Loucy (cell line): ENCODE measurements at regions not wholly inside any gene's neighbourhood (a gene's known extent, or its start where the extent isn't known, plus 50 kb on each side); places are given as distances from the start of the nearest gene placed in this dataset.

Experiments
- H2AFZ ChIP-seq: fragments of 200-600 bp; sonication (generic); 2 replicates; pipeline ENCODE4 v1.6.0; 2016; ENCODE audit warnings: antibody characterized with exemption, mild to moderate bottlenecking, low read length, moderate library complexity
- H3F3A ChIP-seq: fragments of 200-600 bp; 2 replicates; pipeline ENCODE4 v1.6.0; 2016; ENCODE audit warnings: antibody characterized with exemption, low read depth, mild to moderate bottlenecking
- H3K27me3 ChIP-seq: fragments of 200-600 bp; sonication (generic); 2 replicates; pipeline ENCODE4 v1.6.1; 2014; ENCODE audit warnings: low read length, mild to moderate bottlenecking; ENCODE audit not compliant: insufficient read depth, poor library complexity, severe bottlenecking
- H3K36me3 ChIP-seq: fragments of 200-600 bp; sonication (generic); 2 replicates; pipeline ENCODE4 v1.6.1; 2016; ENCODE audit warnings: low read length; ENCODE audit not compliant: insufficient read depth
- H3K4me1 ChIP-seq: fragments of 200-600 bp; sonication (generic); 2 replicates; pipeline ENCODE4 v1.5.1; 2014; ENCODE audit warnings: low read length, mild to moderate bottlenecking; ENCODE audit not compliant: insufficient read depth, poor library complexity, severe bottlenecking
- H3K4me2 ChIP-seq: fragments of 200-600 bp; sonication (generic); 2 replicates; pipeline ENCODE4 v1.6.0; 2014; ENCODE audit warnings: antibody characterized with exemption, low read length, low read depth, mild to moderate bottlenecking; ENCODE audit not compliant: poor library complexity, severe bottlenecking
- H3K4me3 ChIP-seq: fragments of 200-600 bp; sonication (generic); 2 replicates; pipeline ENCODE4 v1.5.1; 2014; ENCODE audit warnings: low read length, mild to moderate bottlenecking, mixed read lengths; ENCODE audit not compliant: poor library complexity, severe bottlenecking
- H3K79me2 ChIP-seq: fragments of 200-600 bp; sonication (generic); 2 replicates; pipeline ENCODE4 v1.6.1; 2014; ENCODE audit warnings: low read length; ENCODE audit not compliant: insufficient read depth
- H3K9ac ChIP-seq: fragments of 200-600 bp; sonication (generic); 2 replicates; pipeline ENCODE4 v1.6.0; 2014; ENCODE audit warnings: mild to moderate bottlenecking, low read depth, low read length, moderate library complexity; ENCODE audit not compliant: poor library complexity, severe bottlenecking
- H3K9me2 ChIP-seq: fragments of 200-600 bp; sonication (generic); replicated peaks from 2 replicates; pipeline ENCODE4 v1.6.1; 2016; ENCODE audit warnings: low read depth, low read length, mixed read lengths
- H3K9me3 ChIP-seq: fragments of 200-600 bp; sonication (generic); 2 replicates; pipeline ENCODE4 v1.6.1; 2014; ENCODE audit warnings: mild to moderate bottlenecking, antibody characterized with exemption, low read length, low read depth; ENCODE audit not compliant: insufficient read depth
- H4K20me1 ChIP-seq: fragments of 200-600 bp; sonication (generic); 2 replicates; pipeline ENCODE4 v1.6.0; 2014; ENCODE audit warnings: antibody characterized with exemption, low read length, mild to moderate bottlenecking; ENCODE audit not compliant: insufficient read depth, poor library complexity, severe bottlenecking
- EZH2phosphoT487 ChIP-seq: fragments of 200-600 bp; IDR thresholded peaks from 2 replicates; pipeline ENCODE4 v1.6.1; 2018; ENCODE audit warnings: antibody characterized with exemption, mild to moderate bottlenecking, moderate library complexity, borderline replicate concordance
- TF ChIP-seq, protein P1 (sequence below): fragments of 200-600 bp; sonication (generic); conservative IDR thresholded peaks from 2 replicates; pipeline ENCODE4 v1.5.1; 2014; ENCODE audit warnings: mild to moderate bottlenecking, antibody characterized with exemption, low read length

DNA sequence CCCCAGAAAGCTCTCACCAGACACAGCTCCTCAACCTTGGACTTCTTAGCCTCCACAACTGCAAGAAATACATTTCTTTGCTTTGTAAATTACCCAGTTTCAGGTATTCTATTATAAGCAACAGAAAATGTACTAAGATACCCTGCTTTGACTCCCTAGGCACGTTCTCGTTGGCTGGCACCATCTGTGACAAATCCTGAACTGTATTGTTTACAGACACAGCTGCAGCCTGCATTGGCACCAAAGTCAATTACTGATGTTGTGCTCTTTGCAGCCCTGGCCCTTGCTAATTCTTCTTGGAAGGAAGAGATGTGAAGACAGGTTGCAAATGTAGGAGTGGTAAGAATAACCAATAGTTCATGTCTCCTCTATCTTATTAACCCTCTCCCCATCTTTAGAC is 72.7 kb upstream of the FAM136A start:
- no peaks in the 10 kb centered on the region for H3K9me2 ChIP-seq
- H3K4me1 ChIP-seq = no peaks in the 10 kb centered on the region
- no peaks in the 10 kb centered on the region for H3K27me3 ChIP-seq
- H2AFZ ChIP-seq = no peak overlapping the region
- H3K9me3 ChIP-seq = no peaks in the 10 kb centered on the region
- TF ChIP-seq, protein P1, sequence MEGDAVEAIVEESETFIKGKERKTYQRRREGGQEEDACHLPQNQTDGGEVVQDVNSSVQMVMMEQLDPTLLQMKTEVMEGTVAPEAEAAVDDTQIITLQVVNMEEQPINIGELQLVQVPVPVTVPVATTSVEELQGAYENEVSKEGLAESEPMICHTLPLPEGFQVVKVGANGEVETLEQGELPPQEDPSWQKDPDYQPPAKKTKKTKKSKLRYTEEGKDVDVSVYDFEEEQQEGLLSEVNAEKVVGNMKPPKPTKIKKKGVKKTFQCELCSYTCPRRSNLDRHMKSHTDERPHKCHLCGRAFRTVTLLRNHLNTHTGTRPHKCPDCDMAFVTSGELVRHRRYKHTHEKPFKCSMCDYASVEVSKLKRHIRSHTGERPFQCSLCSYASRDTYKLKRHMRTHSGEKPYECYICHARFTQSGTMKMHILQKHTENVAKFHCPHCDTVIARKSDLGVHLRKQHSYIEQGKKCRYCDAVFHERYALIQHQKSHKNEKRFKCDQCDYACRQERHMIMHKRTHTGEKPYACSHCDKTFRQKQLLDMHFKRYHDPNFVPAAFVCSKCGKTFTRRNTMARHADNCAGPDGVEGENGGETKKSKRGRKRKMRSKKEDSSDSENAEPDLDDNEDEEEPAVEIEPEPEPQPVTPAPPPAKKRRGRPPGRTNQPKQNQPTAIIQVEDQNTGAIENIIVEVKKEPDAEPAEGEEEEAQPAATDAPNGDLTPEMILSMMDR = no peak
- TF ChIP-seq EZH2phosphoT487 = no peak
- no peaks in the 10 kb centered on the region for H3K36me3 ChIP-seq
- no peaks in the 10 kb centered on the region for H4K20me1 ChIP-seq
- H3K4me3 ChIP-seq = no peak overlapping the region
- H3K79me2 ChIP-seq = no peaks in the 10 kb centered on the region
- no peaks in the 10 kb centered on the region for H3F3A ChIP-seq
- H3K9ac ChIP-seq = no peak overlapping the region
- no peak overlapping the region for H3K4me2 ChIP-seq

DNA sequence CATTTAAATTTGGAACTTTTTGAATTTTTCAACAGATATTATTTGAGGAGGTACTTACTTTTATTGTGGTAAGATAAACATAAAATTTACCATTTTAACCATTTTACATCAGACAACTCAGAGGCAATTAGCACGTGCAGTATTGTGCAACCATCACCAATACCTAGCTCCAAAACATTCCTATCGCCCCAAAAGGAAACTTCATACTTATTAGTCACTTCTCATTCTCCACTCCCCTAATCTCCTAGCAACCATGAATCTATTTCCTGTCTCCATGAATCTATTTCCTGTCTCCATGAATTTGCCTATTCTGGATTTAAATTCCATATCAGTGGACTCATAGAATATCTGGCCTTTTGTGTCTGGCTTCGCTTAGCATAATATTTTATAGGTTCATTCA is 69.9 kb upstream of the FAM136A start:
- Histone ChIP-seq H3K4me3 (no peak overlapping the region), H3K9me2 (no peaks in the 10 kb centered on the region), H3K79me2 (no peaks in the 10 kb centered on the region), H2AFZ (no peak overlapping the region), H3K9me3 (no peaks in the 10 kb centered on the region), H3K9ac (no peak overlapping the region), H3K4me2 (no peak overlapping the region), H3K4me1 (no peaks in the 10 kb centered on the region), H4K20me1 (no peaks in the 10 kb centered on the region), H3K36me3 (no peaks in the 10 kb centered on the region), H3K27me3 (no peaks in the 10 kb centered on the region), H3F3A (no peaks in the 10 kb centered on the region)
- TF ChIP-seq, protein P1 = no peak
- no peak for TF ChIP-seq EZH2phosphoT487

- H3K9me3 ChIP-seq = no peaks in the 10 kb centered on the region
- H3K4me3 ChIP-seq = no peak overlapping the region
These were observed 67.2 kb upstream of the FAM136A start for GRCh38 chr2:70369082-70369481.

More at GRCh38 chr2:70369082-70369481, 67.2 kb upstream of the FAM136A start:
- Histone ChIP-seq H3K27me3 (no peaks in the 10 kb centered on the region), H3K9ac (no peak overlapping the region), H3F3A (no peaks in the 10 kb centered on the region), H3K4me2 (no peak overlapping the region), H3K4me1 (peaks cover 5% of the 10 kb centered on the region), H3K79me2 (no peaks in the 10 kb centered on the region), H4K20me1 (no peaks in the 10 kb centered on the region), H3K36me3 (no peaks in the 10 kb centered on the region), H2AFZ (no peak overlapping the region), H3K9me2 (no peaks in the 10 kb centered on the region)
- no peak for TF ChIP-seq EZH2phosphoT487
- TF ChIP-seq, protein P1 = no peak
